NCI-H748 (cell line): ENCODE measurements at regions not wholly inside any gene's neighbourhood (a gene's known extent, or its start where the extent isn't known, plus 50 kb on each side); places are given as distances from the start of the nearest gene placed in this dataset.
"Not testable (repeated sequence)": the region's sequence is repeated elsewhere in the genome, so short reads cannot be mapped to it uniquely, and the experiment has no call there.

Experiments used
- DNase-seq: peaks from one replicate; lab custom pipeline; 2025; ENCODE audit not compliant: unreplicated experiment; lab: John Stamatoyannopoulos, UW

- DNase-seq: no peak
Measured at GRCh38 chr1:55530749-55531478, 315.8 kb upstream of the USP24 start.

- no peak for DNase-seq
Measured at GRCh38 chr1:55529017-55529416, 313.9 kb upstream of the USP24 start.

- no peak for DNase-seq
Measured at GRCh38 chr1:55527831-55528230, 312.7 kb upstream of the USP24 start.

GRCh38 chr1:55526716-55527115, 311.6 kb upstream of the USP24 start:
- no peak for DNase-seq

GRCh38 chr1:55524006-55524405, 308.8 kb upstream of the USP24 start:
- no peak for DNase-seq

DNA sequence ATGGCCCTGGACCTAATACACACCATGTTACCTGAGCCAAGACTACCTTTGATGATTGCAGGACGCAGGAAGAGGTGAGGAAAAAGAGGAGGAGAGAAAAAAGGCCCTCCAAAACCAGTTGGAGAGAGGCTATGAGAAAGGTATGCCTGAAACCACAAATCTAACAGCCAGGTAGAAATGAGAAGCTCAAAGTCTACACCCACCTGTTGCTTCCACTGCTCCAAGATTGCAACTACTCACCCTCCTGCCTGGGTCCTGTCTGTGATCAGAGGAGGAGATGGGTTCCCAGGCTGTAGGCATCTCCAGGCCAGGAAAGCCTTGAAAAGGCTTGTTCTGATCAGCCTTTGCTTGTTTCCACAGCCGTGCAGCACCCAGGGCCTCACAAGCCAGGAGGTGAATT, 307.8 kb upstream of the USP24 start:
- no peak for DNase-seq

- no peak for DNase-seq
Measured at GRCh38 chr1:55522353-55522903, 307.3 kb upstream of the USP24 start.

- DNase-seq: no peak
Measured at GRCh38 chr1:55520861-55521260, 305.7 kb upstream of the USP24 start.

DNA sequence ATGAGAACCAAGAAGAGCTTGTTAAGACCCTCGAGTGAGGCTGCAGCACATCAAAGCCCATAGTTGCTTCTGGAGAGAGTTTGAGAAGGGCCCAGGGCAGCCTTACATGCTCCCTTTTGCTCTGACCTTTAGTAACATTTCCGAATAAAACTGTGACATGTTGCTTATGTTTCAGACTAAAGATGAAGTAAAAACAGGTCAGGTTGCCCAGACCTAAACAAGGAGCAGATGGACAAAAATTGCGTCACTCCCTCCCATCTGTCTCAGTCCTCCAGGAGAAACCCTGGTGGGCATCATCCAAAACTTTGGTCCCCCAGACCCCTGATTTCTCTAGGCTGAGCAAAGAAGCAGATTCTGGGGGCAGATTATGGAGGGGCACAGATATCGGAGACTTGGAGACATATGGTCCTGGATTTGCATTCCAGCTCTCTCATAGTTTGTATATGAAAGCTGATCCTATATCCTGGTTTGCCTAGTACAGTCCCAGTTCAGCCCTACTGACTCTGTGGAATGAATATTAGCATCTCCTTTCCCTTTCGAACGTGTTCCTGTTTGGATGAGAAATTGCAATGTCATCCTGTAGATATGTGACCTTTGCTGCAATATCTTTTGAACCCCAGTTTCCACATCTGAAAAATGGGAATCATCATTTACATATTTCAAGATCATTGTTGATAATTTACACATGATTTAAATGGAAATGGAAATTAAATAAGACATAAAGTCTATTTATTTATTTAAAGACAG, 304.9 kb upstream of the USP24 start:
- DNase-seq: no peak

DNA sequence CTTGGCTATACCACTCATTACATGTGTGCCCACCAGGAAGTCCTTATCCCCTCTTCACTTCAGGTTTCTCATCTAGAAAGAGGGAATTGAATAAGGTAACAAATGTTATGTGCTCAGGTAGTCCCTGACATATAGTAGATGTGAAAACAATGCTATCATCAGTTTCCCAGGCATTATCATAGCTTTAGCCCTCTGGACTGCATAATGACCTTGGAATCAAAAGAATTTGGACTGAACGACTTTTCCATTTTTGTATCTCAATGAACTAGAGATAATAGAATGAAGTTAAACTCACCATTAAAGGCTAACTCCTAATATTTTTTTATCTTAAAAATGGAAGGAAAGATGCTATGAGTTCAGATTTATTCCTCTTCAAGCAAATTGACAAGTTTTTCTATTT, 304.1 kb upstream of the USP24 start:
- DNase-seq: no peak

GRCh38 chr1:55517036-55517435, 301.9 kb upstream of the USP24 start:
- no peak for DNase-seq

- not testable (repeated sequence) for DNase-seq
Measured at GRCh38 chr1:55514571-55514970, 299.4 kb upstream of the USP24 start.

GRCh38 chr1:55512466-55512865, 297.3 kb upstream of the USP24 start:
- no peak for DNase-seq

DNA sequence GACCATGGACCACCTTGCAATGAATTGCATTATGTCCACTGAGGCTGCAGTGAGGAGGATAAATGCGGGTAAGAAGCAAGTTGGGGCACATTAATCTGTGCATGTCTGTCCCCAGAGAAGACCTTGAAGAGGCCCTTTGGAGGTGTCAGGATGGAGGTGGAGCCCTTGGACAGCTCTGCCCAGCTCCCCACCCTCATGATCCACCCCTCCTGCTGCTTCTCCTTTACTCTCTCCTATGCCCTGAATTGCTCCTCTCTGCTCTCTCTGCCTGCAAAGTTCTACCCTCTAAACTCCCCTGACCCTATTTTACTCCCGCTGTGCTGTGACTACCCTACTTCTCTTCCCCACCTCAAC, 292.4 kb upstream of the USP24 start:
- no peak for DNase-seq

- DNase-seq: no peak
Measured at GRCh38 chr1:55506740-55507577, 291.8 kb upstream of the USP24 start.

GRCh38 chr1:55505326-55505725, 290.2 kb upstream of the USP24 start:
- DNase-seq: no peak

- no peak for DNase-seq
Measured at GRCh38 chr1:55504306-55504731, 289.2 kb upstream of the USP24 start.

GRCh38 chr1:55503663-55504305, 288.6 kb upstream of the USP24 start:
- DNase-seq: no peak

DNA sequence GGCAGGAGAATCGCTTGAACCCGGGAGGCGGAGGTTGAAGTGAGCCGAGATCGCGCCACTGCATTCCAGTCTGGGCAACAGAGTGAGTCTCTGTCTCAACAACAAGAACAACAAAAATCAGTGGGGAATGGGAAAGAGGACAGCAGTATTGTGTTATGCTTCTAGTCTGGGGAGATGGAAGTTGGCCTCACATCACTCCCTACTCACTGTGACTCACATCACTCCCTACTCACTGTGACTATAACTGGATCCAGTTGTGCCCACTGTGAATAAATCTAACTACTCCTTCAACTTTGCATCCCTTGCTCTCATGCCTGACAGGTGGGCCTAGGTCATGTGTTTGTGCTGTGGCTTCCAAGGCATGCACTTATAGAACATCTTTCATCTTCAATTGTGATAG, 285.4 kb upstream of the USP24 start:
- no peak for DNase-seq

DNA sequence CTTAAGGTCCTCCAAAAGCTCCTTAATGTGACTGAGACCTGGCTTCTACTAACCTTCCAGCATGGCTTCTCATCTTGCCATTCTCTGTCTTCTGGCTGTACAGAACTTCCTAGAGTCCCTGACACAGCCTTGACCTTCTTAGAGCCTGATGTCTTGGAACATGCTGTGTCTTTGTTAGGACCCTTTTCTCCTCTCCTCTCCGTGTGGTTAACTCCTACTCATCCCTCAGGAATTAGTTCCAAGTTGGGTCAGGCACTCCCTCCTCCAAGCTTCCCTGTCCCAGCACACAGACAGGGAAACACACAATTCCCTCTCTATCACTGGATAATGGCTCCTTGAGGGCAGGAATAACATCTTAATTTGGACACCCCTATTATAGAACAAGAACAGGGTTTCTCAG, 275.4 kb upstream of the USP24 start:
- no peak for DNase-seq

GRCh38 chr1:55484173-55484572, 269.0 kb upstream of the USP24 start:
- no peak for DNase-seq
